Keratinocyte (primary cell): ENCODE measurements at regions not wholly inside any gene's neighbourhood (a gene's known extent, or its start where the extent isn't known, plus 50 kb on each side); places are given as distances from the start of the nearest gene placed in this dataset.

Experiments used
- DNase-seq: peaks from one replicate; pipeline ENCODE4 v3.0.0-alpha.2; 2011; ENCODE audit warnings: low read depth, missing footprints, low spot score
- FAIRE-seq: peaks from 2 replicates; lab custom pipeline; 2011; peaks lifted over from hg19 to GRCh38; lab: Jason Lieb, UNC
- H2AFZ ChIP-seq: 2 replicates; pipeline ENCODE4 v1.6.0; 2012; ENCODE audit warnings: low read length, control low read depth, inconsistent platforms; ENCODE audit not compliant: control insufficient read depth
- H3K27ac ChIP-seq: 2 replicates; pipeline ENCODE4 v1.5.1; 2011; ENCODE audit warnings: low read length; ENCODE audit not compliant: control insufficient read depth, insufficient read depth
- H3K27me3 ChIP-seq: 3 replicates; pipeline ENCODE4 v1.6.0; 2011; ENCODE audit warnings: low read length; ENCODE audit not compliant: control insufficient read depth, insufficient read depth; ENCODE audit errors: extremely low read depth
- H3K36me3 ChIP-seq, 2 experiments: 2 replicates in 1 of 2; 3 replicates in 1 of 2; pipeline ENCODE4 v1.5.1; 2011; ENCODE audit warnings: low read length in 2 of 2, mild to moderate bottlenecking in 1 of 2; ENCODE audit not compliant: control insufficient read depth in 2 of 2, insufficient read depth in 2 of 2; ENCODE audit errors: extremely low read depth in 1 of 2
- H3K4me1 ChIP-seq: 3 replicates; pipeline ENCODE4 v1.5.1; 2011; ENCODE audit warnings: low read length; ENCODE audit not compliant: control insufficient read depth, insufficient read depth; ENCODE audit errors: extremely low read depth
- H3K4me2 ChIP-seq: 3 replicates; pipeline ENCODE4 v1.6.0; 2011; ENCODE audit warnings: low read depth, low read length; ENCODE audit not compliant: control insufficient read depth, insufficient read depth; ENCODE audit errors: extremely low read depth
- H3K4me3 ChIP-seq, 3 experiments: fragments of 200-600 bp in 1 of 3; sonication (generic) in 1 of 3; 2 replicates in 2 of 3; 3 replicates in 1 of 3; pipeline ENCODE4 v1.5.1; 2011 to 2016; ENCODE audit warnings: low read length in 3 of 3, mild to moderate bottlenecking in 3 of 3, control low read depth in 2 of 3, inconsistent platforms in 1 of 3, low read depth in 1 of 3, mixed read lengths in 1 of 3, mixed run types in 1 of 3, moderate library complexity in 1 of 3; ENCODE audit not compliant: control insufficient read depth in 2 of 3, insufficient read depth in 2 of 3; ENCODE audit errors: extremely low read depth in 1 of 3
- H3K79me2 ChIP-seq: 2 replicates; pipeline ENCODE4 v1.6.0; 2012; ENCODE audit warnings: low read length; ENCODE audit not compliant: control insufficient read depth, insufficient read depth
- H3K9ac ChIP-seq: 3 replicates; pipeline ENCODE4 v1.6.0; 2011; ENCODE audit warnings: low read length; ENCODE audit not compliant: control insufficient read depth, insufficient read depth; ENCODE audit errors: extremely low read depth
- H3K9me1 ChIP-seq: 3 replicates; pipeline ENCODE4 v1.6.0; 2011; ENCODE audit warnings: low read length; ENCODE audit not compliant: control insufficient read depth, insufficient read depth; ENCODE audit errors: extremely low read depth
- H3K9me3 ChIP-seq: 2 replicates; pipeline ENCODE4 v1.5.1; 2012; ENCODE audit warnings: low read depth, low read length; ENCODE audit not compliant: control insufficient read depth
- H4K20me1 ChIP-seq: 3 replicates; pipeline ENCODE4 v1.6.0; 2011; ENCODE audit warnings: low read length; ENCODE audit not compliant: control insufficient read depth, insufficient read depth; ENCODE audit errors: extremely low read depth
- CTCF ChIP-seq, 3 experiments: IDR thresholded peaks in 1 of 3; conservative IDR thresholded peaks in 1 of 3; optimal IDR thresholded peaks in 1 of 3; 2 replicates in 2 of 3; 3 replicates in 1 of 3; pipeline versions ENCODE3 to v1.5.1; 2011; ENCODE audit warnings: low read length in 3 of 3, mild to moderate bottlenecking in 3 of 3, moderate library complexity in 2 of 3, control low read depth in 1 of 3, inconsistent platforms in 1 of 3; ENCODE audit not compliant: insufficient read depth in 2 of 3; ENCODE audit errors: extremely low read depth in 1 of 3
- EZH2 ChIP-seq: IDR thresholded peaks from one replicate; pipeline ENCODE4 v1.6.1; 2012; ENCODE audit warnings: inconsistent platforms, mild to moderate bottlenecking, low read length, moderate library complexity
- dilution Hi-C: fragments of 300-500 bp; cut with MboI; formaldehyde crosslinking; loops from one replicate; pipeline ENCODE4 v1.7.0; 2020; ENCODE audit warnings: low sequenced_read_pairs; ENCODE audit not compliant: extremely low pct_ligation_motif_present

DNA sequence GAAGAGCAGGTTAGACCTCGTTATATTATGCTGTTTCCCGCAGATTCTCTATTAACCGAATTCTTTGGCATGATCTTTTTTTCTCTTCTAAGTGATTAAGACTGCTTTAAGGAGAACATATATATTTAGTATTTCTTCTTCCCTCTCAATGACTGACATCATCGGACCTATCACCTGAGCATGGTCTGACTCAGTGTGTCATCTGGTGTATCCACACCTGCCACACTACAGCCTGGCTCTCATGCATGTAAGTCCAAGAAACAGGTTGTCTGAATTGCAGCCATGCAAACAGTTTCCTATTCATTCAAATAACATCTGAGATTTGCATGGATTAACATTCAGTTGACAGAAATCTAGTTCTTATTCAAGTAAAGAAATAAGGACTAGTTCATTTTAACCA, 55.1 kb upstream of the CWC22 start:
- no peak for TF ChIP-seq CTCF (optimal IDR thresholded peaks at IDR 0.05 in 1 of 3, IDR thresholded peaks at IDR 0.05 in 1 of 3, conservative IDR thresholded peaks at IDR 0.05 in 1 of 3; ENCODE audit: extremely low read depth in 1 of 3, insufficient read depth in 2 of 3, low read length in 3 of 3)
- TF ChIP-seq EZH2 = no peak
- dilution Hi-C loops = no loop called here
- Histone ChIP-seq H3K79me2 (no peaks in the 10 kb centered on the region), H3K4me2 (no peak overlapping the region), H3K9ac (no peak overlapping the region), H3K27me3 (no peaks in the 10 kb centered on the region), H4K20me1 (no peaks in the 10 kb centered on the region), H3K4me1 (no peaks in the 10 kb centered on the region), H3K27ac (no peak overlapping the region), H3K36me3 (no peaks in the 10 kb centered on the region), H3K9me1 (no peaks in the 10 kb centered on the region), H3K9me3 (no peaks in the 10 kb centered on the region), H2AFZ (no peak overlapping the region), H3K4me3 (no peak overlapping the region)
- DNase-seq (no peak), FAIRE-seq (no peak)

- no peaks in the 10 kb centered on the region for H3K36me3 ChIP-seq
- H2AFZ ChIP-seq = no peak overlapping the region
- no peak for DNase-seq
- H3K27ac ChIP-seq = no peak overlapping the region
- H3K9me1 ChIP-seq = no peaks in the 10 kb centered on the region
- no peak overlapping the region for H3K4me2 ChIP-seq
- no peak overlapping the region for H3K9ac ChIP-seq
- no peak overlapping the region for H3K4me3 ChIP-seq
- no peaks in the 10 kb centered on the region for H3K4me1 ChIP-seq
- H4K20me1 ChIP-seq = no peaks in the 10 kb centered on the region
- dilution Hi-C loops = no loop called here
- FAIRE-seq = no peak
- H3K27me3 ChIP-seq = no peaks in the 10 kb centered on the region
- no peak for TF ChIP-seq EZH2
- TF ChIP-seq CTCF (optimal IDR thresholded peaks at IDR 0.05 in 1 of 3, IDR thresholded peaks at IDR 0.05 in 1 of 3, conservative IDR thresholded peaks at IDR 0.05 in 1 of 3; ENCODE audit: extremely low read depth in 1 of 3, insufficient read depth in 2 of 3, low read length in 3 of 3) = no peak
- no peaks in the 10 kb centered on the region for H3K79me2 ChIP-seq
- no peaks in the 10 kb centered on the region for H3K9me3 ChIP-seq
Measured at GRCh38 chr2:180061546-180061945, 54.4 kb upstream of the CWC22 start.
